HG02970 (cell line): ENCODE measurements at regions not wholly inside any gene's neighbourhood (a gene's known extent, or its start where the extent isn't known, plus 50 kb on each side); places are given as distances from the start of the nearest gene placed in this dataset.

Source experiments
- ATAC-seq: cut with Tn5 transposase; IDR thresholded peaks from one replicate; pipeline ENCODE4 v1.9.1; 2021; ENCODE audit warnings: mild to moderate bottlenecking, moderate library complexity, moderate number of reproducible peaks; ENCODE audit not compliant: unreplicated experiment, low FRiP score

DNA sequence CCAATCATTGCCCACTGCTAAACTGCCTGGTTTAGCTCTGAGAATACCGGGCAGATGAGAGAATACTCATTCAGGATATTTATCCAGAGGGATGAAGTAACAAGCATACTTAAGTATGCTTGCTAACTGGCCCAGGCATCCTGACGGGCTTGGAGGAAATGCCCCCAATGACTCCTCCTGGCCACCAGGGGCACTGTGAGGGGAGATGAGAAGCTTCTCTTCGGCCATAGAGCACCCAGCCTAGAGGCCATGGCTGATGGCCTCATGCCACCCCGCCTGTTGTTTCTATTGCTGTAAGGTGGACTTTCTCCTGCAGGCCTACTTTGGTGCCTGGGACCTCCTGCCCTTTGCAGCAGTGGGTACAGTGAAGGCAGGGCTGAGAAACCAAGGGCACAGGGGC lies 134.5 kb upstream of the FSTL4 start:
- ATAC-seq, result no peak

- no peak for ATAC-seq
Observed at GRCh38 chr5:133744960-133745308, 132.6 kb upstream of the FSTL4 start.

GRCh38 chr5:133744051-133744959 lies 132.0 kb upstream of the FSTL4 start:
- no peak for ATAC-seq

- no peak for ATAC-seq
Observed at GRCh38 chr5:133742431-133742988, 130.2 kb upstream of the FSTL4 start.

- no peak for ATAC-seq
Observed at GRCh38 chr5:133741818-133742355, 129.5 kb upstream of the FSTL4 start.

GRCh38 chr5:133741396-133741795 lies 129.1 kb upstream of the FSTL4 start:
- ATAC-seq, result no peak

GRCh38 chr5:133739181-133739780 lies 126.9 kb upstream of the FSTL4 start:
- ATAC-seq, result no peak

DNA sequence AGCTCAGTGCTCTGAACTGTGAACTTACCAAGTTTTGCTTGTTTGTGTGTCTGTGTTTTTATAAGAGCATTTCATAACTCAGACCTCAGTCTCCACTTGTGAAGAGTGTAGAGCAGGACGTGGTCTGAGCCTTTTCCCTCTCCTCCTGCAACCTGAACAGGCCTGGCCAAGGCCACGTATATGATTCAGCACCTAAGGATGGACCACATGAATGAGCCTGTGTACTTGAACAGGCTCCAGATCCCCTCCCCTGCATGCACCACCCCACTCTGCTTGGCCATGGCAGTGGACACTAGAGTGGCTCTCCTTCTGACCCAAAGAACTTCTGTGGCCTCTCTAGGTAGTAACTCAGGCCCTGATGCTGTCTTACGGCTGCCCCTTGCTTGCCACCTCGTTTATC lies 125.9 kb upstream of the FSTL4 start:
- no peak for ATAC-seq

GRCh38 chr5:133736512-133736911 lies 124.2 kb upstream of the FSTL4 start:
- no peak for ATAC-seq

DNA sequence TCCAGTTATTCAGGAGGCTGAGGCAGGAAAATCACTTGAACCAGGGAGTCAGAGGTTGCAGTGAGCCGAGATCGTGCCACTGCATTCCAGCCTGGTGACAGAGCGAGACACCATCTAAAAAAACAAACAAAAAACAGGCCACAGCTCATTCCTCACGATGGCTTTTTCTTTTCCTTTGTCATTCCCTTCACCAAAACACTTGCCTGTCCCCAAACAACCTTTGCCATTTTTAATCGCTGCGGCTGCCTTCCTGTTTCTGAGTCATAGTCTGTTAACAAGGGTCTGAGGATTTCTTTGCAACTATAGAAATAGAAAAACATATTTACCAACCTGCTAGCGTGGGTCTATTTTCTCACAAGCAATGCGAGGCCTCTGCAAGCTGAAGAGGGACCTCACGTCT lies 123.0 kb upstream of the FSTL4 start:
- ATAC-seq, result no peak

GRCh38 chr5:133734916-133735315 lies 122.6 kb upstream of the FSTL4 start:
- ATAC-seq, result no peak

- ATAC-seq, result no peak
Observed at GRCh38 chr5:133732536-133732935, 120.2 kb upstream of the FSTL4 start.

- no peak for ATAC-seq
Observed at GRCh38 chr5:133731951-133732350, 119.6 kb upstream of the FSTL4 start.

DNA sequence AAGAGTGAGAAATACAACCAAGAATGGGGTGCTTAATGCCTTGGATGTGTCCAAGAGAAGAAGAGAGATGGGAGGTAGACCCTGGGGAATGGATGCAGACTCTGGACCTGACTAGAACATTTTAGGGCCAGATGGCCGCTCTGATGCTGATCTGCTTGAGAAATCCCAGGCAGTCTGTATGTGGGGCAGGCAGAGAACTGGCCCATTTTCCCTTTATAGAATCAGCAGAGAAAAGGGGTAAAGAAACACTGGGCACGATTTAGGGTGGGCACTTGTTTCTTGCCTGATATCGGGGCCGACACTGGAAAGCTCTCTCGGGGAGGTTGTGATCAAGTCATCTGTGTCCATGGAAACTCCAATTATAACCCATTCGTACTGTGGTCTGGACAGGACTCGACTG lies 118.5 kb upstream of the FSTL4 start:
- ATAC-seq, result no peak

- ATAC-seq, result no peak
Observed at GRCh38 chr5:133730346-133730745, 118.0 kb upstream of the FSTL4 start.

GRCh38 chr5:133729800-133730199 lies 117.5 kb upstream of the FSTL4 start:
- no peak for ATAC-seq

DNA sequence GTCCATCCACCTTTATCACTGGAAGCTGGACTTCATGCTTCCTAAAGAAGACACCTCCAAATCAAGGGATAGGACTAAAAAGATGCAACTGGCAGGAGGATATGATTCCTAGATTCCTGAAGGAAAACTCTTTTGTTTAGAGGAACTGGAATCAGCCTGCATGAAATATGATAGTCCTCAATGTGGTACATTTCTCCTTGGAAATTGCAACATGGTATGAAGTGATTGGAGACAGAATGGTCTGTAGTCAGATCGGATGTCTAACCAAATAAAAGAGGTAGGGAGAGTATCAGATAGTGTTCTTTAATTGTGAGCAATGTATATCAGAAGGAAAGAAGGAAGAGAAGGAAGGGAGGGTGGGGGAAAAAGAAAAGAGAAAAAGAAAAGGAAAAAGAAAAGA lies 116.1 kb upstream of the FSTL4 start:
- no peak for ATAC-seq

GRCh38 chr5:133727636-133728035 lies 115.3 kb upstream of the FSTL4 start:
- no peak for ATAC-seq

DNA sequence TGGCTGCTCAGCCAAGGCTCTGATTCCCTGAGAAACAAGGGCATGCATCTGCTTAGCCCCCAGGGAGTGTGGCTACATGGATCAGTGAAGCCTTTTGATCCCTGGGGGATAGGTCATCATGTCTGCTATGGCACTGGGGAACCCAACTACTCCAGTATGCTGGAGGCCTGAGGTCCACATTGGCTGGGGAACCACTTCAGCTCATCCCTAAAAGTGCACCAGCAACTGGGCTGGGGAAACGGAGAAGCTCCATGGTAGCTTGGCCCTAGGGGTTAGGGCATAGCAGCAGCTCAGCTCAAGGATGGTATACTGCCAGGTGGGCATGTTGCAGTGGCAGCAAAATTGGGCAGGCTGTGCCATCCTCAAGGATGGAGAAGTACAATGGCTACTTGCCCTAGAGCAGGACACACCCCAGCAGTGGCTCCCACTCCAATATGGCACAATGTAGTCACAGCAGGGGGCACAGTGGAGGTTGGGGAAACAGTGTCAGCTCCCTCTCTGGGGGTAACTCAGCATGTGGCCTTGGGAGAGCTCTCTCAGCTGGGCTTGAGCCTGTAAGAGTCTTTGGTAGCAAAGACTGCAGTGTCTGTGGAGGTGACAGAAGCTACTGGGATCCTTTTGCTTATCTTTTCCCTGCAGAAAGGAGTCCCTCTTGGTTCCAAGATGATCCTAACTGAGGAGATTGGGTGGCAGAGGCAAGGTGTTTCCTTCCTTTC lies 111.5 kb upstream of the FSTL4 start:
- ATAC-seq, result no peak

DNA sequence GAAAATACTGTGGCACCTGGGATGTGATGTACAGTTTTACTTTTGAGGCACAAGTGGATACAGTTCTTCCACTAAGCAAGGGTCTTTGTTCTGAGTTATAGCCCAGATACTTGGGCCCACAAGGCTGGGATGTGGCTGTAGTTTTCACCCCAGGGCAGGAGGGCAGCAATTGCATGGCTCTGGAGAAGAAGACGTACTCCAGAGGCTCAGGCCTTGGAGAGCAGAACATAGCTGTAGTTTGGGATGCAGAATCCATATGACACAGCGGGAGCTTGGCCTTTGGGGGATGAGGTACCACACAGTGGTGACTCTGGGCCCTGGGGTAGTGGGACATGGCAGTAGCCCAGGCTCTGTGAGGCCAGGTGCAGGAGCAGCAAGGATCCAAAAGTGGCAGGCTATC lies 110.8 kb upstream of the FSTL4 start:
- ATAC-seq, result no peak

DNA sequence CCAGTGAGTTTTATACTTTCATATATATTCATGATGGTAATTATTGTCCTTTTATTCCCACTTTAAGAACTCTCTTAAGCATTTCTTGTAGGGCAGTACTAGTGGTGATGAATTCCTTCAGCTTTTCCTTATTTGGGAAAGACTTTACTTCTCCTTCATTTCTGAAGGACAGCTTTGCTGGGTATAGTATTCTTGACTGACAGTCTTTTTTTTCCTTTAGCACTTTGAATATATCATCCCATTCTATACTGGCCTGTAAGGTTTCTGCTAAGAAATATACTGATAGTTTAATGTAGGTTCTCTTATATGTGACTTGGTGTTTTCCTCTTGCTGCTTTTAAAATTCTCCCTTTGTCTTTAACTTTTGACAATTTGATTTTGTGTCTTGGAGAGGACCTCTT lies 109.0 kb upstream of the FSTL4 start:
- no peak for ATAC-seq
